ENCODE measurements at regions not wholly inside any gene's neighbourhood (a gene's known extent, or its start where the extent isn't known, plus 50 kb on each side); places are given as distances from the start of the nearest gene placed in this dataset.
"Not testable (repeated sequence)": the region's sequence is repeated elsewhere in the genome, so short reads cannot be mapped to it uniquely, and the experiment has no call there.

DNA sequence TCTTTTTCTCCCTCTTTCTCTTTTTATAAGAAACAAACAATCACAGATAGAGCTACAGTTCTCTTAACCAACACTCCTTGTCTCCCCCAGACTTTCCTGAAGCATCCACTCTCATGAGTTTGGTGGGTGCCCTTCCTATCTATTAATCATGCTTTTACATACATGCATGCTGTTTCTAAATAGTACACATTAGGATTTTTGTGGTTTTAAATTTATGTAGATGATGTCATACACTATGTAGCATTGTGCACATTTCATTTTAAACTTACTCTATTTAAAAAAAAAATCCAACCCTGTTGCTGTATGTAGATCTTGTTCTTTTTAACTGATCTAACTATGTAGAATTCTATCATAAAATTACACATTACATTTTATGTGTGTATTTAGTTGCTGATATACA lies 104.3 kb upstream of the MRPS22 start:
- no peak for DNase-seq (ENCODE audit: low spot score)

DNA sequence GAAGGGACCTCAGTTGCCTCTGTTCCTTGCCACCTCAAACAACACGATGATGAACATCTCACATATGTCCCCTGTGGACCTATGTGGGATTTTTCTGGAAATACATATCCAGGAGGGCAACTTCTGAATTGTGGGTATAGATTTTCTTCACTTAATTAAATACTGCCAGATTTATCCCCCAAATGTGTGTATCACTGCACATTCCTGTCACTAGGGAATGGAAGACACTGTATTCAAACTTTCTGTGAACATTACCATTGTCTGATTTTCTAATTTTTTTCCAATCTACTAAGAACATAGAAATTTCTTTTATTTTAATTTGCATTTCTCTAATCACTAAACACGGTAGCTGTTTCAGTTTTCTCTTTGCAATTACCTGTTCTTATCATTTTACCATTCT lies 102.0 kb upstream of the MRPS22 start:
- DNase-seq (ENCODE audit: low spot score), result no peak

DNA sequence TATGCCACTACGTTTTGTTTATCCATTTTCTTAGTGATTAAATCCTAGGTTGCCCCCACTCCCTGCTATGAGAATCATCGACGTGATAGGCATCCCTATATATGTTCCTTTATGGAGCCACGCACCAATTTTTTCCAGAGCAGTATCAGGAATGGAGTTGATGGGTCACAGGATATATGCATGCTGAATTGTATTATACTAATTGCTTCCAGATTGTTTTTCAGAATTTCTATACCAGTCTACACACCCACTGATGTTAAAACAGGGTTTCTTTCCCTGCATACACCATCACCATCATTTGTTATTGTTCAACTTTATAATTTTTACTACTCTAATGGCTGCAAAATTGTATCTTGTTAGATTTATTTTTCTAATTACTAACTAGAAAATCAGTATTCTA lies 100.1 kb upstream of the MRPS22 start:
- no peak for DNase-seq (ENCODE audit: low spot score)

- DNase-seq (ENCODE audit: low spot score), result no peak
Observed at GRCh38 chr3:139248593-139249255, 95.1 kb upstream of the MRPS22 start.

DNA sequence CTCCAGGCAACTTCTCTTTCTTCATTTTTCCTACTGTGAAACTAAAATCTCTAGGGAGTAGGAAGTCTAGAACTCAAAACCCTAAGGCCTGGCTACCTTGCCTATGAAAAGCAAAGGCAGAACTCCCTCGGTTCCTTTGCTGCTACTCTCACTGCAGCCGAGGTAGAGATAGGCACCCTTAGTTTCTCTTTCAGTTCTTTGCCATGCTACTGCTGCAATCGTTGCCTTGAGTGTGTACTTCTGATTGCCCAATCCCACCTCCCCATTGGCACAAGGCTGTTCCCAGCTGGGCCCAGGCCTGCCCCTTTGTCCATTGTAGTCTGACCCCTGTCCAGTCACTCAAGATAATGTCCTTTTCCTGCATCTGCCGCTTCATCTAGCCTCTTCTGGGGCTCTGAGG lies 92.3 kb upstream of the MRPS22 start:
- no peak for DNase-seq (ENCODE audit: low spot score)

DNA sequence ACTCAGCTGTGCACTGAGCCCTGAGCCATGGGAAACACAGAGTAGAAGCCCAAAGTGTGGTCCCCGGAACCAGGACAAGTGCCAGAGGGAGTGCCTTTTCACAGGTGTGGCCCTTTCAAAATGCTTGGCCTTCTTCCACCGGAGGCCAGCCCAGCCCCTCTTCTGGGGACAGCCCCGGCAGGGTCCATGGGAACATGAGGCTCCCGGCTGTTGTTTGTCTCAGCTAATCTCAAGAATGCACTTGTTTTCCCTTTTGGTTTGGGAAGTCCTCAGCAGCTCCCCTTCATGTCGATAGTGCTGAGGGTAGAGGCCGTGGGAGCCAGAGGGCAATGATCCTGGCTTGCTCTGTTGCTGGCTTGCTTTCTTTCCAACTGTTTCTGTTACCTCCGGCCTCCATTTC lies 91.1 kb upstream of the MRPS22 start:
- no peak for DNase-seq (ENCODE audit: low spot score)

GRCh38 chr3:139258276-139258675 lies 85.5 kb upstream of the MRPS22 start:
- no peak for DNase-seq (ENCODE audit: low spot score)

GRCh38 chr3:139259398-139259797 lies 84.4 kb upstream of the MRPS22 start:
- no peak for DNase-seq (ENCODE audit: low spot score)

- DNase-seq (ENCODE audit: low spot score), result no peak
Observed at GRCh38 chr3:139260041-139260486, 83.8 kb upstream of the MRPS22 start.

DNA sequence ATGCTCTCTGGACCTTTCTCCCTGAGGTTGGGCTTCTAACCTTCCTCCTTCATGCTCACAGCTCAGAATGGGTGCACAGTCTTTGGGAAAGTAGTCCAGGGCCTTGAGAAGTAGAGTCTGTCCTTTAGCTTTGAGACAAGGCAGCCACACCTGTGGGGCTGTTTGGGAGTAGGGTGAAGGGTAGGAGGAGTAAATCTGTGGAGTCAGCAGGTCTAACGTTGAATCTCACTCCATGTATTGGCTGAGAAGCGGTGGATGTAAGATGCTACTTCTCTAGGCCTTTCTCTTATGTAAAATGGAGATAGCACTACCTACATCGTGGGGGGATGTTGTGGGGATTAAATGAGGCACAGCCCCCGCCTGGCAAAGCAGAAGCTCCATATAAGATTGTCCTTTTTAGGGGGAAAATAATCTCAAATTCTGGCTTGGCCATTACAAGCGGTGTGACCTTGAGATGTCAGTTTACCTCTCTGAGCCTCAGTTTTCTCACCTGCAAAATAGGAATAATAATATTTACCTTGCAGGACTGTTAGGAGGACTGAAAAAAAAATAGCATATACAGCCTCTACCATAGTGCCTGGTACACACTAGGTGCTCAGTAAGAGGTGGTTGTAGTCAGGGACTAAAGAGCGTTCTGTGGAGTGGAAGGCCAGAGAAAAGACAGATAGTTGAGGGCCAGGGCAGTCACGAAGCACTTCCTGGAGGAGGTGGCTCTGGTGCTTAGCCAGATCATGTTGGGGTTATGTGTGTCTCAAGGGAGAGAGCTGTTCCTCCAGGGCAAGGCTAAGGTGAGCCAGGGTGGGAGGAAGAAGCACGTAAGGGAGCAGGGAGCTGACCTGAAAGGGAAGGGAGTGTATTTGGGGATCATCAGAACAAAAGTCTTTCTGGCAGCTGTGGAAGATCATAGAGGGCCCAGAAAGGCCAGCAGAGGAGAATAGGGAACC lies 82.8 kb upstream of the MRPS22 start:
- DNase-seq (ENCODE audit: low spot score), result no peak

DNA sequence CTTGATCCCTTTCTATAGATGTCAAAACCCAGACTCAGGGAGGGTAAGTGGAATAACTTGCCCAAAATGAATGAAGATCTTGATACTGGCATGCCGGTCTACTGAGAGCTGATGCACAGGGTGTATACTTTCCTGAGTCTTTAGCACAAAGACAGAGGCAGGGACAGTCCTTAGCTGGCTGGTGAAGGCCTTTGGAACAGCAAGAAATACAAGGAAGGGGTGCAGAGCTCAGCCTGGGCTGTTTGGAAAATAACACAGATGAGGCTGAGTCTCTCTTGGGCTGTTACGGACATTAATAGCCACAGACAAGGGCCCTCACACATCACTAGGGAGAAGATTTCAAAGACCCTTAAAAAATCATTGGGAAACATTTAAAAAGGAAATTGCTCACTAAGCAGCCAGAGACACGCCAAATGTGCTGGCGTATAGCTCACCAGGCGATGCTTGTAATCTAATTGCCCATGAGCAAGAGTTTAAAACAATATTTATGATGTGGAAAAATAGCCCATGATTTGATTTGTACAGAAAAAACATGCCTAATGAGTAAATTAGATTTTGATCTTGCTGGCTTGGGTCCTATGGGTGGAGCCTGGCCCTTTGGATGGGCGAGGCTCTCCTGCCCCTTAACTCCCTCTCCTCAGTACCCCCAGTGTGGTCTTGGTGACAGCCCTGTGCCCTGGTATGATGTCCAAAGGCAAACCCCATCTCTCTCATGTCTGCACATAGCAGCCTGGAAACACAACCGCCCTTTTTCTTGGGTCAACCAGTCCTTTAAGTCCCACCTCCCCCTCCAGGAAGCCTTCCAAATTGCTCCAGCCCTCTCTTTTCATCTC lies 81.8 kb upstream of the MRPS22 start:
- no peak for DNase-seq (ENCODE audit: low spot score)

- no peak for DNase-seq (ENCODE audit: low spot score)
Observed at GRCh38 chr3:139263798-139264197, 80.0 kb upstream of the MRPS22 start.

DNA sequence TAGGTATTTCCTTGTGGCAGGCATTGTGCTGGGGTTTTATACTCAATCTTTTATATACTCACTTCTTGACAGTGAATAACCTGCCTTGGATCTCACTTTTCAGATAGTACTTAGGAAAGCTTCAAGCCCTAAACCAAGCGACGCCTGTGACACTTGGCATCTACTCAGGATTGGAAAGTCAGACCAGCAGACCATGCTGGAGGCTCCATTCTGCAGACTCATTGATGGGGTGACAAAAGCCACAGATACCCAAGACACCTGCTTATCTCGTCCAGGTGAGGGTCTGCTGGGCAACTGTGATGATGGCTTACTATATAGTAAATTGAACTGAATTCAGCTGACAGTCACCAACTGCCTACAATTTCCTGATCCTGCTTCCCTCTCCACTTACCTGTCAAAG lies 79.4 kb upstream of the MRPS22 start:
- DNase-seq (ENCODE audit: low spot score), result no peak

- DNase-seq (ENCODE audit: low spot score), result no peak
Observed at GRCh38 chr3:139265131-139266016, 78.4 kb upstream of the MRPS22 start.

- DNase-seq (ENCODE audit: low spot score), result no peak
Observed at GRCh38 chr3:139267300-139268246, 76.2 kb upstream of the MRPS22 start.

- no peak for DNase-seq (ENCODE audit: low spot score)
Observed at GRCh38 chr3:139269984-139270383, 73.8 kb upstream of the MRPS22 start.

DNA sequence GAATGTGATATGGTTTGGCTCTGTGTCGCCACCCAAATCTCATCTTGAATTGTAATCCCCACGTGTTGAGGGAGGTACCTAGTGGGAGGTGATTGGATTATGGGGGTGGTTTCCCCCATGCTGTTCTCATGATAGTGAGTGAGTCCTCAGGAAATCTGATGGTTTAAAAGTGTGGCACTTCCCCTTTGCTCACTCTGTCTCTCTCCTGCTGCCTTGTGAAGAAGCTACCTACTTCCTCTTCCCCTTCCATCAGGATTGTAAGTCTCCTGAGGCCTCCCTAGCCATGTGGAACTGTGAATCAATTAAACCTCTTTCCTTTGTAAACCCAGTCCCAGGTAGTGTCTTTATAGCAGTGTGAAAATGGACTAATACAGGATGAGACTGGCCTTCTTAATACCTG lies 73.2 kb upstream of the MRPS22 start:
- DNase-seq (ENCODE audit: low spot score), result not testable (repeated sequence)

GRCh38 chr3:139280027-139280671 lies 63.7 kb upstream of the MRPS22 start:
- DNase-seq (ENCODE audit: low spot score), result no peak

DNA sequence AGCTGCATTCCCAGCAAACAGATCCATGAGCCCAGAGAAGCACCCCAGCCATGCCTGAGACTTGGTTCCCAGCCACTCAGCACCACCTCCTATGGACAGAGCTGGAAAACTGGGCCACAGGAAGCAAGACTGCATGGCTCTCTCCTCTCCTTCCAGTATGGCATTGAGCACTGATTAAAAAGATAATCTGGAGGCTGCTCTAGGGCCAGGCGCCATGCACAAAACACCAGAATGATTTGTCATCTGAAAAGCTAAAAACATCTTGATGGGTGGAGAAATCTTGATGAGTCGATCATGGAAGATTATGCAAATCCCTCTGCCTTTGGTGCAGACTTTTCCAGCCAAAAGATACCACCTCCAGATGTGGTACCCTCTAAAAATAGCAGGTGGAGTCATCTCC lies 62.7 kb upstream of the MRPS22 start:
- no peak for DNase-seq (ENCODE audit: low spot score)

Measured in hematopoietic multipotent progenitor cell treated with erythropoietin and hydrocortisone succinate and interleukin-3 and kit ligand, for 17 days (in vitro differentiated cells).